Left ventricle myocardium inferior (tissue), 1 donor: ENCODE measurements at regions not wholly inside any gene's neighbourhood (a gene's known extent, or its start where the extent isn't known, plus 50 kb on each side); places are given as distances from the start of the nearest gene placed in this dataset.

ENCODE experiments used
- DNase-seq: peaks from one replicate; pipeline ENCODE4 v3.0.0-alpha.2; 2020
- H3K27ac ChIP-seq: fragments of 200-600 bp; replicated peaks from 2 replicates; pipeline ENCODE4 v1.8.0; 2021
- H3K27me3 ChIP-seq: fragments of 200-600 bp; 2 replicates; pipeline ENCODE4 v1.8.0; 2021; ENCODE audit warnings: low read depth
- H3K36me3 ChIP-seq: fragments of 200-600 bp; 2 replicates; pipeline ENCODE4 v1.8.0; 2021
- H3K4me1 ChIP-seq: fragments of 200-600 bp; 2 replicates; pipeline ENCODE4 v1.8.0; 2021
- H3K4me3 ChIP-seq: fragments of 200-600 bp; 2 replicates; pipeline ENCODE4 v1.8.0; 2021; ENCODE audit warnings: mild to moderate bottlenecking, moderate library complexity
- H3K9me3 ChIP-seq: fragments of 200-600 bp; replicated peaks from 2 replicates; pipeline ENCODE4 v1.8.0; 2021
- intact Hi-C: fragments of 100-400 bp; cut with micrococcal nuclease; formaldehyde crosslinking; loops from one replicate; pipeline ENCODE4 v1.11.0; 2022
- TF ChIP-seq, protein P1 (sequence below): fragments of 200-600 bp; IDR thresholded peaks from 2 replicates; pipeline ENCODE4 v1.8.0; 2021; ENCODE audit warnings: antibody characterized with exemption, mild to moderate bottlenecking, borderline replicate concordance
- donor health status: DM: no; HTN: yes; CAD: no; lungs with severe emphysema.

GRCh38 chr13:82747958-82748357 lies 1134.3 kb downstream of the SLITRK1 start:
- TF ChIP-seq, protein P1, sequence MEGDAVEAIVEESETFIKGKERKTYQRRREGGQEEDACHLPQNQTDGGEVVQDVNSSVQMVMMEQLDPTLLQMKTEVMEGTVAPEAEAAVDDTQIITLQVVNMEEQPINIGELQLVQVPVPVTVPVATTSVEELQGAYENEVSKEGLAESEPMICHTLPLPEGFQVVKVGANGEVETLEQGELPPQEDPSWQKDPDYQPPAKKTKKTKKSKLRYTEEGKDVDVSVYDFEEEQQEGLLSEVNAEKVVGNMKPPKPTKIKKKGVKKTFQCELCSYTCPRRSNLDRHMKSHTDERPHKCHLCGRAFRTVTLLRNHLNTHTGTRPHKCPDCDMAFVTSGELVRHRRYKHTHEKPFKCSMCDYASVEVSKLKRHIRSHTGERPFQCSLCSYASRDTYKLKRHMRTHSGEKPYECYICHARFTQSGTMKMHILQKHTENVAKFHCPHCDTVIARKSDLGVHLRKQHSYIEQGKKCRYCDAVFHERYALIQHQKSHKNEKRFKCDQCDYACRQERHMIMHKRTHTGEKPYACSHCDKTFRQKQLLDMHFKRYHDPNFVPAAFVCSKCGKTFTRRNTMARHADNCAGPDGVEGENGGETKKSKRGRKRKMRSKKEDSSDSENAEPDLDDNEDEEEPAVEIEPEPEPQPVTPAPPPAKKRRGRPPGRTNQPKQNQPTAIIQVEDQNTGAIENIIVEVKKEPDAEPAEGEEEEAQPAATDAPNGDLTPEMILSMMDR = no peak
- Histone ChIP-seq H3K4me1 (peaks cover 7% of the 10 kb centered on the region), H3K4me3 (no peak overlapping the region), H3K9me3 (no peaks in the 10 kb centered on the region), H3K36me3 (no peaks in the 10 kb centered on the region), H3K27ac (no peak overlapping the region), H3K27me3 (no peaks in the 10 kb centered on the region)
- intact Hi-C loops = no loop called here
- DNase-seq = no peak

GRCh38 chr13:82747291-82747690 lies 1135.0 kb downstream of the SLITRK1 start:
- Histone ChIP-seq H3K4me1 (peaks cover 7% of the 10 kb centered on the region), H3K27ac (no peak overlapping the region), H3K36me3 (no peaks in the 10 kb centered on the region), H3K4me3 (no peak overlapping the region), H3K9me3 (no peaks in the 10 kb centered on the region), H3K27me3 (no peaks in the 10 kb centered on the region)
- no peak for DNase-seq
- intact Hi-C loops = no loop called here
- TF ChIP-seq, protein P1 = no peak

DNA sequence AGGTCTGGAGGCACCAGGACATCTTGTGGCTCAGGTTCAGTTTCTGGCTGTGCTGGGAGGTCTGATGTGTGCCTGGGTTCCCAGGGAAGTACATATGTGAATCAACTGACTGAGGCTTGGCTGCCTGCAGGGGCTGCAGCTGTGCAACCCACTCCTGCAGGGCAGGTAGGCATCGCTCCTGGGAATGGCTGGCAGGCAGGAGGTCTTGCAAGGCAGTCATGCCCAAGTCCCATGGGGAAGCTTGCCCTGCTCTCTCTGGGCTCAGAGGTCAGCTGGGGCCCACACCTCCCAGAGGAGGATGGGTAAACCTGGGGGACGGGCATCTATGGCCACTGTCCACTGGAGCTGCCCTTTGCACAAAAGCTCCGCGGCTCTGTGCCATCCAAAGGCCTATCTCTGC lies 1141.8 kb downstream of the SLITRK1 start:
- intact Hi-C loops = no loop called here
- Histone ChIP-seq H3K4me1 (no peaks in the 10 kb centered on the region), H3K9me3 (peaks cover 38% of the 10 kb centered on the region), H3K27ac (no peak overlapping the region), H3K4me3 (no peak overlapping the region), H3K36me3 (no peaks in the 10 kb centered on the region), H3K27me3 (no peaks in the 10 kb centered on the region)
- TF ChIP-seq, protein P1 = no peak
- no peak for DNase-seq

DNA sequence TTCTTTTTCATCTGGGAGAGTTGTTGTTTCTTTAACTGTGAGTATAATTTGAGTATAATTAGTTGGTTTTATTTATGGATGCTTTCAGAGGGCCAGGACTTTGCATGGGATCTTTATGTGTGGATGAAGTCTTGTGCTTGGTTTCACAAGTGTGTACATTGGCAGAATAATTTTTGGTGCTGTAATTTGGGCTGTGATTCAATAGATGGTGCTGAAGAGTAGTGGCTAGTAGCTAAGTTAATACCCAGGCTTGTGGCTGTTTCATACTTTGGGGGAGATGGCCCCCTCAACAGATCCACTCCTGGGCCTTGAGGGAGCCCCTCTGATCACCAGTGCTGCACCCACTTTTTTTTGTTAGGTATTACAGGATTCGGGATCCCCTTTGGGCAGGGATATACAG lies 1142.4 kb downstream of the SLITRK1 start:
- Histone ChIP-seq H3K9me3 (peaks cover 42% of the 10 kb centered on the region), H3K4me3 (no peak overlapping the region), H3K27me3 (no peaks in the 10 kb centered on the region), H3K4me1 (no peaks in the 10 kb centered on the region), H3K27ac (no peak overlapping the region), H3K36me3 (no peaks in the 10 kb centered on the region)
- no peak for DNase-seq
- TF ChIP-seq, protein P1 = no peak
- intact Hi-C loops = no loop called here

GRCh38 chr13:82729401-82729800 lies 1152.9 kb downstream of the SLITRK1 start:
- no peaks in the 10 kb centered on the region for H3K4me1 ChIP-seq
- TF ChIP-seq, protein P1 = no peak
- H3K27me3 ChIP-seq = no peaks in the 10 kb centered on the region
- no peak overlapping the region for H3K27ac ChIP-seq
- peaks cover 8% of the 10 kb centered on the region for H3K9me3 ChIP-seq
- DNase-seq = no peak
- H3K4me3 ChIP-seq = no peak overlapping the region
- intact Hi-C loops = no loop called here
- H3K36me3 ChIP-seq = no peaks in the 10 kb centered on the region

- no peaks in the 10 kb centered on the region for H3K9me3 ChIP-seq
- H3K36me3 ChIP-seq = no peaks in the 10 kb centered on the region
- H3K4me1 ChIP-seq = no peaks in the 10 kb centered on the region
- intact Hi-C loops = no loop called here
- TF ChIP-seq, protein P1 = no peak
- no peak overlapping the region for H3K27ac ChIP-seq
- DNase-seq = no peak
- no peaks in the 10 kb centered on the region for H3K27me3 ChIP-seq
- H3K4me3 ChIP-seq = no peak overlapping the region
Measured at GRCh38 chr13:82720986-82721385, 1161.3 kb downstream of the SLITRK1 start.
